BE2C (cell line): ENCODE measurements at regions not wholly inside any gene's neighbourhood (a gene's known extent, or its start where the extent isn't known, plus 50 kb on each side); places are given as distances from the start of the nearest gene placed in this dataset.

Source experiments
- DNase-seq: peaks from one replicate; pipeline ENCODE4 v3.0.0-alpha.2; 2020
- H3K27me3 ChIP-seq: fragments of 250-450 bp; sonication (Bioruptor Pico); 2 replicates; pipeline ENCODE4 v1.5.1; 2020; ENCODE audit warnings: mild to moderate bottlenecking
- H3K36me3 ChIP-seq: fragments of 250-450 bp; sonication (Bioruptor Pico); 2 replicates; pipeline ENCODE4 v1.5.1; 2020; ENCODE audit warnings: mild to moderate bottlenecking
- H3K4me1 ChIP-seq: fragments of 250-450 bp; sonication (Bioruptor Pico); 2 replicates; pipeline ENCODE4 v1.5.1; 2020
- H3K4me3 ChIP-seq: 2 replicates; pipeline ENCODE4 v1.5.1; 2011; ENCODE audit warnings: low read depth, low read length
- H3K9me3 ChIP-seq: fragments of 250-450 bp; sonication (Bioruptor Pico); 2 replicates; pipeline ENCODE4 v1.5.1; 2020
- CTCF ChIP-seq: IDR thresholded peaks from 2 replicates; pipeline ENCODE4 v1.5.1; 2012; ENCODE audit warnings: mild to moderate bottlenecking, low read depth, low read length

GRCh38 chr2:5921081-5921642 lies 229.0 kb downstream of the SOX11 start:
- Histone ChIP-seq H3K27me3 (no peaks in the 10 kb centered on the region), H3K4me3 (no peak overlapping the region), H3K36me3 (no peaks in the 10 kb centered on the region), H3K4me1 (no peaks in the 10 kb centered on the region), H3K9me3 (no peaks in the 10 kb centered on the region)
- peak; percentile 46 for DNase-seq
- TF ChIP-seq CTCF, result no peak

- no peaks in the 10 kb centered on the region for H3K27me3 ChIP-seq
- TF ChIP-seq CTCF, result no peak
- H3K36me3 ChIP-seq, result no peaks in the 10 kb centered on the region
- H3K4me1 ChIP-seq, result no peaks in the 10 kb centered on the region
- no peaks in the 10 kb centered on the region; the same call in 1 of the 2 replicates for H3K9me3 ChIP-seq
- no peak for DNase-seq
- H3K4me3 ChIP-seq, result no peak overlapping the region
Observed at GRCh38 chr2:5923957-5924945, 232.1 kb downstream of the SOX11 start.

GRCh38 chr2:5925604-5926003 lies 233.4 kb downstream of the SOX11 start:
- no peaks in the 10 kb centered on the region for H3K4me1 ChIP-seq
- H3K9me3 ChIP-seq, result no peaks in the 10 kb centered on the region; the same call in 1 of the 2 replicates
- H3K27me3 ChIP-seq, result no peaks in the 10 kb centered on the region
- H3K36me3 ChIP-seq, result no peaks in the 10 kb centered on the region
- no peak overlapping the region for H3K4me3 ChIP-seq
- no peak for TF ChIP-seq CTCF
- no peak for DNase-seq

GRCh38 chr2:5926871-5927512 lies 234.8 kb downstream of the SOX11 start:
- Histone ChIP-seq H3K4me1 (no peaks in the 10 kb centered on the region), H3K36me3 (no peaks in the 10 kb centered on the region), H3K27me3 (no peaks in the 10 kb centered on the region), H3K9me3 (no peaks in the 10 kb centered on the region; the same call in 1 of the 2 replicates), H3K4me3 (no peak overlapping the region)
- no peak for DNase-seq
- no peak for TF ChIP-seq CTCF

- DNase-seq, result no peak
Observed at GRCh38 chr2:5932556-5933469, 240.6 kb downstream of the SOX11 start.

More at GRCh38 chr2:5932556-5933469, 240.6 kb downstream of the SOX11 start:
- Histone ChIP-seq H3K27me3 (no peaks in the 10 kb centered on the region), H3K36me3 (no peaks in the 10 kb centered on the region), H3K4me1 (no peaks in the 10 kb centered on the region), H3K9me3 (no peaks in the 10 kb centered on the region; the same call in 1 of the 2 replicates), H3K4me3 (no peak overlapping the region)
- no peak for TF ChIP-seq CTCF
